Activated B cell treated with CpG ODN at 0.5 μM for 24 hours (primary cell): ENCODE measurements at regions not wholly inside any gene's neighbourhood (a gene's known extent, or its start where the extent isn't known, plus 50 kb on each side); places are given as distances from the start of the nearest gene placed in this dataset.

Experiments used
- ATAC-seq: fragments of 200-7000 bp; cut with Tn5 transposase; one replicate; pipeline ENCODE4 v1.10.0; 2021; ENCODE audit warnings: low read depth, mild to moderate bottlenecking, moderate library complexity
- CTCF ChIA-PET: fragments of 350-600 bp; sonication (Branson Sonifier 250); formaldehyde crosslinking; loops from one replicate; lab custom pipeline; 2021; ENCODE audit warnings: antibody characterized with exemption; lab: Charles Lee
- POLR2A ChIA-PET: fragments of 350-600 bp; sonication (Branson Sonifier 250); formaldehyde crosslinking; loops from one replicate; lab custom pipeline; 2021; ENCODE audit warnings: antibody characterized with exemption; lab: Charles Lee
- DNase-seq: peaks from one replicate; pipeline ENCODE4 v3.0.0; 2022
- H3K27ac Mint-ChIP-seq: one replicate; pipeline ENCODE4 v1.8.0; 2020; ENCODE audit warnings: mixed read lengths
- H3K27me3 Mint-ChIP-seq: one replicate; pipeline ENCODE4 v1.8.0; 2021; ENCODE audit warnings: mixed read lengths
- H3K36me3 Mint-ChIP-seq: one replicate; pipeline ENCODE4 v1.8.0; 2021; ENCODE audit warnings: low read depth, mixed read lengths
- H3K4me1 Mint-ChIP-seq: one replicate; pipeline ENCODE4 v1.8.0; 2021; ENCODE audit warnings: mixed read lengths
- H3K4me3 Mint-ChIP-seq: one replicate; pipeline ENCODE4 v1.8.0; 2020; ENCODE audit warnings: mild to moderate bottlenecking, mixed read lengths
- H3K9me3 Mint-ChIP-seq: one replicate; pipeline ENCODE4 v1.8.0; 2020; ENCODE audit warnings: mixed read lengths
- intact Hi-C: fragments of 100-400 bp; cut with micrococcal nuclease; formaldehyde crosslinking; loops from one replicate; pipeline ENCODE4 v1.15.1; 2024
- TF ChIP-seq, protein P1 (sequence below): fragments of 200-600 bp; IDR thresholded peaks from one replicate; pipeline ENCODE4 v1.8.0; 2022; ENCODE audit warnings: antibody characterized with exemption, mild to moderate bottlenecking

DNA sequence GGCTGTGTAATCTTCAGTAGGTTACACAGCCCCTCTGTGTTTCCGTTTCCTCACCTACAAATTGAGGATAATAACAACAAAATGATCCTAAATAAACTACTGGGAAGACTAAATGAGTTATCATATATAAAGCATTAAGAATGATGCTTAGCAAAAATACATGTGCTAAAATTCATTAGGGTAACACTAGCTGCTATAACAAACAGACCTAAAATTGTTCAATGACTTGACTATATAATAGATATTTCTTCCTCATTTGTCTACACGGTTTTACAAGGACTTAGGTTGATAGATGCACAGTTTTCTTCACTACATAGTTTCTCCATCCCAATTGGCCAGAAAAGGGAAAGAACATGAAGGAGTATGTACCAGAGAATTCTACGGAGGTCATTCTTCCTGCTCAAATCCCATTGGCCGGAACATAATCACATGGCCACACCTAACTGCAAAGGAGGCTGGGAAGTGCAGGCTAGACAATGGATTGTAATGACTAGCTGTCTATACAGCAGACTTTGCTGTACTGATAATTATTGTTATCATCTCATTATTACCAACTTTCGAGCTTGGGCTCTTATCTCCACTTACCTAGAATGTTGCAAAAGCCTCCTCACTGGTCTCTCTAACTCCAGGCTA, 223.5 kb upstream of the NUDT4 start:
- TF ChIP-seq, protein P1, sequence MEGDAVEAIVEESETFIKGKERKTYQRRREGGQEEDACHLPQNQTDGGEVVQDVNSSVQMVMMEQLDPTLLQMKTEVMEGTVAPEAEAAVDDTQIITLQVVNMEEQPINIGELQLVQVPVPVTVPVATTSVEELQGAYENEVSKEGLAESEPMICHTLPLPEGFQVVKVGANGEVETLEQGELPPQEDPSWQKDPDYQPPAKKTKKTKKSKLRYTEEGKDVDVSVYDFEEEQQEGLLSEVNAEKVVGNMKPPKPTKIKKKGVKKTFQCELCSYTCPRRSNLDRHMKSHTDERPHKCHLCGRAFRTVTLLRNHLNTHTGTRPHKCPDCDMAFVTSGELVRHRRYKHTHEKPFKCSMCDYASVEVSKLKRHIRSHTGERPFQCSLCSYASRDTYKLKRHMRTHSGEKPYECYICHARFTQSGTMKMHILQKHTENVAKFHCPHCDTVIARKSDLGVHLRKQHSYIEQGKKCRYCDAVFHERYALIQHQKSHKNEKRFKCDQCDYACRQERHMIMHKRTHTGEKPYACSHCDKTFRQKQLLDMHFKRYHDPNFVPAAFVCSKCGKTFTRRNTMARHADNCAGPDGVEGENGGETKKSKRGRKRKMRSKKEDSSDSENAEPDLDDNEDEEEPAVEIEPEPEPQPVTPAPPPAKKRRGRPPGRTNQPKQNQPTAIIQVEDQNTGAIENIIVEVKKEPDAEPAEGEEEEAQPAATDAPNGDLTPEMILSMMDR: no peak
- Mint-ChIP-seq H3K4me3 (no peak overlapping the region), H3K27me3 (no peaks in the 10 kb centered on the region), H3K36me3 (no peaks in the 10 kb centered on the region), H3K4me1 (no peaks in the 10 kb centered on the region), H3K9me3 (peaks cover 12% of the 10 kb centered on the region), H3K27ac (no peak overlapping the region)
- no peak for DNase-seq
- intact Hi-C loops: no loop called here
- ChIA-PET POLR2A (no interaction called here), CTCF (interaction anchor here (0.8 to 0.9 kb wide), 2 partner anchors 19 to 56 kb away, joined by 3 read pairs; no protein-coding TSS in a partner anchor)
- no peak for ATAC-seq

DNA sequence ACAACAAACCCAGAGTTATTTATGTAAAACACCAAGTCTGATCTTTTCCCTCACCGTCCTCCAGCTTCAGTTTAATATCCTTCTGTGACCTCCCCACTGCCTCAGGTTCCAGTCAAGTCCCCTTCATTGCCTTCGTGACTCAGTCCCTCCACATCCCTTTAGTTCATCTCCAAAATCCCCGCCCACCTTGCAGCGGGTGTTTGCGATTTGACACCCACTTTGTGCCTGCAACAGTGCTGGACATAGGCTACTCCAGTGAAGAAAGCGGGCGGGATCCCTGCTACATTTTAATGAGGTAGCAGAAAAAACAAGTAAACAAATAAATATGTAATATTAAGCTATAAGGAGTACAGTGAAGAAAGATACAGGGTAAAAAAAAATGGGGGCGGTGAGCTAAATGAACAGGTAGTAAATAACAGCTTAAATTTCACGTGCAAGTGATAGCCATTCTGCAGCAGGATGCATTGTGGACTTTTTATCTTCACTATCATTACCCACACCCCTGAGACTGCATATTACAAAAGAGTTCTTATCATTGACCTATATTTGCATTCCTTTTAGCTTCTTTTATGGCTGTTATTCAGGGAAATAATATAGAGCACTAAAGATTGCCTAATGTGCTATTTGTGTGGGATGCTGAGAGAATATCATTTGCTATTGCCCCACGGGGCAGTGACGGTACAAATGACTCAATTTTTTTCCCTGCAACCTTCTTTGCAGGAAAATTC, 222.8 kb upstream of the NUDT4 start:
- H3K4me3 Mint-ChIP-seq: no peak overlapping the region
- TF ChIP-seq, protein P1: no peak
- no peaks in the 10 kb centered on the region for H3K4me1 Mint-ChIP-seq
- POLR2A ChIA-PET: no interaction called here
- CTCF ChIA-PET: no interaction called here
- H3K27ac Mint-ChIP-seq: no peak overlapping the region
- intact Hi-C loops: no loop called here
- ATAC-seq: no peak
- no peaks in the 10 kb centered on the region for H3K27me3 Mint-ChIP-seq
- H3K9me3 Mint-ChIP-seq: peaks cover 12% of the 10 kb centered on the region
- DNase-seq: no peak
- no peaks in the 10 kb centered on the region for H3K36me3 Mint-ChIP-seq

DNA sequence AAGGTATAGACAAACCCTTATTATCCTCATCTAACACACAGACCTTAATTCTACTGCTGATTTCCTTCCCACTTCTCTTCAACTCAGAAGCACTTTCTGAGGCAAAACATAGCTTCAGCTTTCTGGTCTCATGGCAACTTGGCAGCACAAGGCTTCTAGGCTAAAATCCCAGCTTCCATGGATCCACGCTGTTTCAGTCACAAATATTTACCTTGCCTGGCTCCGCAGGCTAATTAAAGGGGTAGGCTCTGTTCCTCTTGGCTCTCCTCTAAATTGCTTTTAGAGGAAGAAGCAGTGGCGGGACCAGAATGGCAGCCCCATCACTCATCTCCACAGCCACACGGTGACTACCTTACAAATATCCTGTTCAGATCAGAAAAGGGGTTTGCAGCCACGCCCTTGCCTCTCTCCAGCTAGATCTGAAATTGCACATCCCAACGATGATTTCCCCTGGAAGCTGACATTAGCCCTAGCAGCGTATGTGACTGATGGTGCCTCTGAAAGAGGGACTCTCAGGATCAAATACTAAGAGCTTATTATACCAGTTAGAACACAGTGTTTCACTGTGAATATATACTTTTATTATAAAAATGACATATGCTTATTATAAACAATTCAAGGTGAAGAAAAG, 221.5 kb upstream of the NUDT4 start:
- intact Hi-C loops: no loop called here
- Mint-ChIP-seq H3K27ac (no peak overlapping the region), H3K4me1 (no peaks in the 10 kb centered on the region), H3K27me3 (no peaks in the 10 kb centered on the region), H3K9me3 (peaks cover 12% of the 10 kb centered on the region), H3K36me3 (no peaks in the 10 kb centered on the region), H3K4me3 (no peak overlapping the region)
- DNase-seq (no peak), ATAC-seq (no peak)
- CTCF ChIA-PET: interaction anchor here (1.0 kb wide), 1 partner anchor 59 kb away, joined by 3 read pairs; no protein-coding TSS in a partner anchor
- TF ChIP-seq, protein P1: no peak
- POLR2A ChIA-PET: interaction anchor here (0.9 kb wide), 1 partner anchor 10 kb away, joined by 5 read pairs; no protein-coding TSS in a partner anchor

DNA sequence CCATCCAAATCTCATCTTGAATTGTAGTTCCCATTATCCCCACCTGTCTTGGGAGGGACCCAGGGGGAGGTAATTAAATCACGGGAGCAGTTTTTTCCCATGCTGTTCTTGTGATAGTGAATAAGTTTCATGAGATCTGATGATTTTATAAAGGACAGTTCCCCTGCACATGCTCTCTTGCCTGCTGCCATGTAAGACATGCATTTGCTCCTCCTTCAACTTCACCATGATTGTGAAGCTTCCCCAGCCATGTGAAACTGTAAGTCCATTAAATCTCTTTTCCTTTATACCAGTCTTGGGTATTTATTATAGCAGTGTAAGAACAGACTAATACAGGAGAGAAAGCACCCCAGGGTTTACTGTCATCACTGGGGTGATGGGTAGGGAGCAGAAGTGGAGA, 220.4 kb upstream of the NUDT4 start:
- no peak for ATAC-seq
- Mint-ChIP-seq H3K36me3 (no peaks in the 10 kb centered on the region), H3K9me3 (peaks cover 12% of the 10 kb centered on the region), H3K27ac (no peak overlapping the region), H3K4me3 (no peak overlapping the region), H3K27me3 (no peaks in the 10 kb centered on the region), H3K4me1 (no peaks in the 10 kb centered on the region)
- POLR2A ChIA-PET: no interaction called here
- intact Hi-C loops: no loop called here
- no peak for DNase-seq
- TF ChIP-seq, protein P1: no peak
- CTCF ChIA-PET: no interaction called here
